ENCODE measurements at regions not wholly inside any gene's neighbourhood (a gene's known extent, or its start where the extent isn't known, plus 50 kb on each side); places are given as distances from the start of the nearest gene placed in this dataset.

DNA sequence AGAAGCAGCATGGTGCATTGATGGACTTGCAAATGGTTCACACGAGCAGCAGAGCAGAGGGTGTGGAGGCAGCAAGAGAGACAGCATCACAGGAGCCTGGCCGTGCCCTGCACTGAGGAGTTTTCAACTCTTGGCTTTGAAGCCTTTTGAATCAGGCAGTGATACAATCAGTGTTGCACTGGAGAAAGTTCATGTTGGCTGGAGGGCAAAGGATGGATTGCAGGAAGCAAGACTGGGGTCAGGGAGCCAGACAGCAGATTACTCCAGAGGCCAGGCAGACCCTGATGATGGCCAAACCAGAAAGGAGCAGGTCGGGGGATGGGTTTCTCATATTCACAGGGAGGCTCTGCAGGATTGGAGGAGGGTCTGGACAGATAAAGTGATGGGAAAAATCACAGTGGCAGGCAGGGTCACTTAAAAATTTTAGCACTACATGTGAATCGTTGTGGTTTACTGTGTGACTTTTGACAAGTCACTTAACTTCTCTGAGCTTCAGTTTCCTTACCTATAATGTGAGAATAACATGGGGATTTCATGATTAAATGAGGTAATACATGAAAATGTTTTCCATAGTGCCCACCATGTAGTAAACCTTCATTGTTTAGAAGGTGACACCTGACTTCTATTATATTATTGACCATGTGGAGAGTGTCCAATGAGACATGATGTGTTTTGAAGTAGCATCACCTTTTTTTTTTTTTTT is 125.3 kb downstream of the SALL1 start:
- no peak overlapping the region for H3K4me3 ChIP-seq (ENCODE audit: low read depth, low read length)
- TF ChIP-seq, protein P1, sequence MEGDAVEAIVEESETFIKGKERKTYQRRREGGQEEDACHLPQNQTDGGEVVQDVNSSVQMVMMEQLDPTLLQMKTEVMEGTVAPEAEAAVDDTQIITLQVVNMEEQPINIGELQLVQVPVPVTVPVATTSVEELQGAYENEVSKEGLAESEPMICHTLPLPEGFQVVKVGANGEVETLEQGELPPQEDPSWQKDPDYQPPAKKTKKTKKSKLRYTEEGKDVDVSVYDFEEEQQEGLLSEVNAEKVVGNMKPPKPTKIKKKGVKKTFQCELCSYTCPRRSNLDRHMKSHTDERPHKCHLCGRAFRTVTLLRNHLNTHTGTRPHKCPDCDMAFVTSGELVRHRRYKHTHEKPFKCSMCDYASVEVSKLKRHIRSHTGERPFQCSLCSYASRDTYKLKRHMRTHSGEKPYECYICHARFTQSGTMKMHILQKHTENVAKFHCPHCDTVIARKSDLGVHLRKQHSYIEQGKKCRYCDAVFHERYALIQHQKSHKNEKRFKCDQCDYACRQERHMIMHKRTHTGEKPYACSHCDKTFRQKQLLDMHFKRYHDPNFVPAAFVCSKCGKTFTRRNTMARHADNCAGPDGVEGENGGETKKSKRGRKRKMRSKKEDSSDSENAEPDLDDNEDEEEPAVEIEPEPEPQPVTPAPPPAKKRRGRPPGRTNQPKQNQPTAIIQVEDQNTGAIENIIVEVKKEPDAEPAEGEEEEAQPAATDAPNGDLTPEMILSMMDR (IDR thresholded peaks at IDR 0.05; ENCODE audit: low read depth, low read length, missing control alignments), result no peak
- no peak for DNase-seq (ENCODE audit: low read depth)

GRCh38 chr16:51024703-51025102 is 126.4 kb downstream of the SALL1 start:
- DNase-seq (ENCODE audit: low read depth), result no peak
- H3K4me3 ChIP-seq (ENCODE audit: low read depth, low read length), result no peak overlapping the region
- TF ChIP-seq, protein P1 (IDR thresholded peaks at IDR 0.05; ENCODE audit: low read depth, low read length, missing control alignments), result no peak

DNA sequence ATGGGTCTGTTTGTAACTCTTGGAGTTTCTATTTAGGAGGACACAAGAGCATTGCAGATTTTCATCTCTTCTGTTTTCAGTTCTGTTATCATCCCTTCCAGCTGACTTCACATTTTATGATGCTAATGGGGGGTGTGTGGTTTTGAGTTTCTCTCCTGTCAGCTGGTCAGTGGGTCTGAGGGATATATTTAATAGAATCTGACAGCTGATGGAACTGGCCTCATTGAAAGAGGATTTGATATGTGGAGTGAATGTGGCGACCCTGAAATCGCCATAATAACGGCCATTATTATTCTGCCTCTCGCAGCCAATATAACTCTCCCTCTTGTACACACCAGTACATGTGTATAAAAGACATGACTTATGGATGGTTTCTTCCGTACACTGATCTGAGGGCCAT is 128.1 kb downstream of the SALL1 start:
- H3K4me3 ChIP-seq (ENCODE audit: low read depth, low read length), result no peak overlapping the region
- DNase-seq (ENCODE audit: low read depth), result no peak
- TF ChIP-seq, protein P1 (IDR thresholded peaks at IDR 0.05; ENCODE audit: low read depth, low read length, missing control alignments), result no peak

DNA sequence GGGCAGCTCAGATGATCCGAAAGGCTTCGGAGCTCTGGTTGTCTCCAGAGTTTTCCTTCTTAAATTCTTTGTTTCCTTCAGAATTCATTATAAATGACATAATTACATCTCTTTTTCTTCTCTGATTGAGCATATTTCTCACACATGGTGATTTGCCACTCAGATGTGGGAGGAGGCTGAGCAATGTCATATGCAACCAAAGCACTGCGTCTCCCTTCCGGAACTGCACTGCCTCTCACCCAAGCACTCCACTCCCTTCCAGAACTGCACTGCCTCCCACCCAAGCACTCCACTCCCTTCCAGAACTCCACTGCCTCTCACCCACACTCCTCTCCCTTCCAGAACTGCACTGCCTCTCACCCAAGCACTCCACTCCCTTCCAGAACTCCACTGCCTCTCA is 131.5 kb downstream of the SALL1 start:
- TF ChIP-seq, protein P1 (IDR thresholded peaks at IDR 0.05; ENCODE audit: low read depth, low read length, missing control alignments), result no peak
- no peak for DNase-seq (ENCODE audit: low read depth)
- H3K4me3 ChIP-seq (ENCODE audit: low read depth, low read length), result no peak overlapping the region

DNA sequence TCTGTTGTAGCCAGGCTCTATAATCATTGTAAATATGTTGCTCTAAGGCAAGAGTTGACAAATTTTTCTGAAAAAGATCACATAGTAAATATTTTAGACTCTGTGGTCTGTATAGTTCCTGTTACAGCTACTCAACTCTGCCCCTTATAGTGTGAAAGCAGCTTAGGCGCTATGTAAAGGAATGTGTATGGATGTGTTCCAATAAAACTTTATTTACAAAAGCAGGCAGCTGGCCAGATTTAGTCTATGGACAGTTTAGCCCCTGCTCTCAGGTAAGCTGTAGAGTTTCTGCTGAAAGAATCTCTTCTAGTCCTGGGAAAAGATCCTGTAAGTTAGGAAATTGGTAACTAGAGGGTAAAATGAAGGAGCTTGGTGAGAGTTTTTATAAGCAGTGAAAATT is 133.1 kb downstream of the SALL1 start:
- TF ChIP-seq, protein P1 (IDR thresholded peaks at IDR 0.05; ENCODE audit: low read depth, low read length, missing control alignments), result no peak
- no peak for DNase-seq (ENCODE audit: low read depth)
- H3K4me3 ChIP-seq (ENCODE audit: low read depth, low read length), result no peak overlapping the region

- no peak for DNase-seq (ENCODE audit: low read depth)
- H3K4me3 ChIP-seq (ENCODE audit: low read depth, low read length), result no peak overlapping the region
- TF ChIP-seq, protein P1 (IDR thresholded peaks at IDR 0.05; ENCODE audit: low read depth, low read length, missing control alignments), result no peak
These were observed 138.7 kb downstream of the SALL1 start for GRCh38 chr16:51012396-51012795.

- no peak for DNase-seq (ENCODE audit: low read depth)
- H3K4me3 ChIP-seq (ENCODE audit: low read depth, low read length), result no peak overlapping the region
- TF ChIP-seq, protein P1 (IDR thresholded peaks at IDR 0.05; ENCODE audit: low read depth, low read length, missing control alignments), result no peak
These were observed 140.3 kb downstream of the SALL1 start for GRCh38 chr16:51010817-51011216.
